AG04450 (cell line): ENCODE measurements at regions not wholly inside any gene's neighbourhood (a gene's known extent, or its start where the extent isn't known, plus 50 kb on each side); places are given as distances from the start of the nearest gene placed in this dataset.

Experiments
- CTCF ChIA-PET: fragments of 300-600, 350-600 bp; formaldehyde crosslinking; extraction: SDS; loops from one replicate; lab custom pipeline; 2022; ENCODE audit warnings: antibody characterized with exemption, inconsistent platforms; lab: Charles Lee
- POLR2A ChIA-PET: fragments of 350-600 bp; formaldehyde crosslinking; extraction: SDS; loops from one replicate; lab custom pipeline; 2021; ENCODE audit warnings: antibody characterized with exemption, inconsistent platforms; lab: Yijun Ruan, JAX
- DNase-seq: peaks from one replicate; pipeline ENCODE4 v3.0.0-alpha.2; 2011; ENCODE audit warnings: low read depth, low spot score
- H3K27ac ChIP-seq: one replicate; pipeline ENCODE4 v1.5.1; 2012; ENCODE audit warnings: low read depth, low read length, control low read depth
- H3K27me3 ChIP-seq: one replicate; pipeline ENCODE4 v1.6.0; 2012; ENCODE audit warnings: low read length; ENCODE audit not compliant: control insufficient read depth, insufficient read depth
- H3K4me3 ChIP-seq: 2 replicates; pipeline ENCODE4 v1.5.1; 2011; ENCODE audit warnings: mild to moderate bottlenecking, low read depth, low read length, control low read depth
- H3K9me3 ChIP-seq: 2 replicates; pipeline ENCODE4 v1.5.1; 2012; ENCODE audit warnings: low read length; ENCODE audit not compliant: control insufficient read depth, insufficient read depth
- CTCF ChIP-seq: IDR thresholded peaks from 2 replicates; pipeline ENCODE4 v1.5.1; 2011; ENCODE audit warnings: low read depth, low read length, control low read depth, inconsistent platforms

GRCh38 chr6:139687055-139687454, 312.6 kb upstream of the CITED2 start:
- no peaks in the 10 kb centered on the region for H3K27me3 ChIP-seq
- no peak for TF ChIP-seq CTCF
- H3K9me3 ChIP-seq: no peaks in the 10 kb centered on the region
- H3K4me3 ChIP-seq: no peak overlapping the region
- POLR2A ChIA-PET: no interaction called here
- no peak for DNase-seq
- H3K27ac ChIP-seq: no peak overlapping the region
- CTCF ChIA-PET: interaction anchor here (0.6 kb wide), 1 partner anchor 1875 kb away, joined by 3 read pairs; no protein-coding TSS in a partner anchor

- TF ChIP-seq CTCF: no peak
- Histone ChIP-seq H3K27me3 (no peaks in the 10 kb centered on the region), H3K9me3 (no peaks in the 10 kb centered on the region), H3K27ac (no peak overlapping the region), H3K4me3 (no peak overlapping the region)
- no peak for DNase-seq
- POLR2A ChIA-PET: no interaction called here
- CTCF ChIA-PET: no interaction called here
These were observed 311.9 kb upstream of the CITED2 start for GRCh38 chr6:139686308-139686707.

- H3K4me3 ChIP-seq: no peak overlapping the region
- H3K9me3 ChIP-seq: no peaks in the 10 kb centered on the region
- POLR2A ChIA-PET: no interaction called here
- CTCF ChIA-PET: no interaction called here
- H3K27me3 ChIP-seq: no peaks in the 10 kb centered on the region
- no peak for TF ChIP-seq CTCF
- no peak overlapping the region for H3K27ac ChIP-seq
- DNase-seq: no peak
These were observed 310.6 kb upstream of the CITED2 start for GRCh38 chr6:139685009-139685408.

- H3K4me3 ChIP-seq: no peak overlapping the region
- POLR2A ChIA-PET: no interaction called here
- no peak overlapping the region for H3K27ac ChIP-seq
- no peak for TF ChIP-seq CTCF
- CTCF ChIA-PET: no interaction called here
- no peak for DNase-seq
- H3K27me3 ChIP-seq: no peaks in the 10 kb centered on the region
- no peaks in the 10 kb centered on the region for H3K9me3 ChIP-seq
These were observed 306.4 kb upstream of the CITED2 start for GRCh38 chr6:139680819-139681218.

GRCh38 chr6:139679516-139680179, 305.2 kb upstream of the CITED2 start:
- H3K9me3 ChIP-seq: no peaks in the 10 kb centered on the region
- CTCF ChIA-PET: no interaction called here
- no peak for TF ChIP-seq CTCF
- no peak overlapping the region for H3K4me3 ChIP-seq
- no peak for DNase-seq
- H3K27ac ChIP-seq: no peak overlapping the region
- POLR2A ChIA-PET: no interaction called here
- H3K27me3 ChIP-seq: no peaks in the 10 kb centered on the region
